Transverse colon (tissue), 4 donors: ENCODE measurements at regions not wholly inside any gene's neighbourhood (a gene's known extent, or its start where the extent isn't known, plus 50 kb on each side); places are given as distances from the start of the nearest gene placed in this dataset.

Source experiments
- DNase-seq: peaks from one replicate; pipeline ENCODE4 v3.0.0-alpha.2; 2019
- H3K27ac ChIP-seq, 4 donors: fragments of 200-600 bp; sonication (generic); 2 replicates each; pipeline ENCODE4 v1.5.1; 2016 to 2018; ENCODE audit warnings: inconsistent platforms in 4 of 4
- H3K27me3 ChIP-seq: fragments of 200-600 bp; sonication (generic); 2 replicates; pipeline ENCODE4 v1.5.1; 2017; ENCODE audit warnings: inconsistent platforms
- H3K36me3 ChIP-seq, 4 donors: fragments of 200-600 bp; sonication (generic); 2 replicates each; pipeline ENCODE4 v1.5.1; 2017 to 2019; ENCODE audit warnings: inconsistent platforms in 4 of 4
- H3K4me1 ChIP-seq, 4 donors: fragments of 200-600 bp; sonication (generic); 2 replicates each; pipeline ENCODE4 v1.5.1; 2017 to 2020; ENCODE audit warnings: inconsistent platforms in 4 of 4
- H3K4me3 ChIP-seq, 4 donors: fragments of 200-600 bp; sonication (generic); 1 replicate in 1 of 4; 2 replicates in 3 of 4; pipeline versions ENCODE4 v1.5.1 to v1.6.1; 2017 to 2019; ENCODE audit warnings: inconsistent platforms in 4 of 4
- H3K9me3 ChIP-seq, 2 donors: fragments of 200-600 bp; sonication (generic); 2 replicates each; pipeline ENCODE4 v1.5.1; 2017 to 2019; ENCODE audit warnings: inconsistent platforms in 2 of 2
- CTCF ChIP-seq, 5 experiments: fragments of 200-600 bp in 3 of 5; fragments of 450-650 bp in 2 of 5; sonication (generic) in 3 of 5; IDR thresholded peaks; 1 replicate in 2 of 5; 2 replicates in 3 of 5; pipeline ENCODE4 v1.5.1; 2016 to 2017; ENCODE audit warnings: antibody characterized with exemption in 5 of 5, inconsistent platforms in 3 of 5, mild to moderate bottlenecking in 2 of 5, moderate library complexity in 1 of 5
- EP300 ChIP-seq: sonication (generic); formaldehyde crosslinking; IDR thresholded peaks from one replicate; pipeline ENCODE4 v1.6.1; 2017; ENCODE audit warnings: antibody characterized with exemption, low read depth
- POLR2A ChIP-seq: fragments of 450-650 bp; IDR thresholded peaks from one replicate; pipeline ENCODE4 v1.6.1; 2016; ENCODE audit warnings: antibody characterized with exemption, mild to moderate bottlenecking, moderate library complexity
- POLR2AphosphoS5 ChIP-seq, 3 donors: sonication (generic); formaldehyde crosslinking; IDR thresholded peaks; one replicate each; pipeline ENCODE4 v1.6.1; 2016; ENCODE audit warnings: antibody characterized with exemption in 3 of 3
- WGBS, 2 donors: methylation state at CpG; one replicate each; pipeline ENCODE4 v1.1.5; 2018; ENCODE audit warnings: low coverage in 1 of 2; 5-methylcytosine and 5-hydroxymethylcytosine counted together
- in situ Hi-C, 4 donors: fragments of 200-750 bp; cut with MboI; loops; one replicate each; pipeline versions ENCODE4 v1.15.0 to v1.15.1; 2017; ENCODE audit warnings: low sequenced_read_pairs in 3 of 4, low pct_ligation_motif_present in 1 of 4, low pct_unique_long_range_greater_than_20kb in 1 of 4
- intact Hi-C: fragments of 100-400 bp; cut with DNase I; formaldehyde crosslinking; loops from one replicate; pipeline ENCODE4 v1.15.1; 2023; ENCODE audit warnings: low total_unique reads

GRCh38 chr3:163422671-163423070 lies 1655.6 kb downstream of the SI start:
- in situ Hi-C loops: no loop called here
- no peak for TF ChIP-seq EP300
- TF ChIP-seq POLR2A: no peak
- no peak for TF ChIP-seq POLR2AphosphoS5 (IDR thresholded peaks at IDR 0.05)
- no peak for TF ChIP-seq CTCF (IDR thresholded peaks at IDR 0.05)
- Histone ChIP-seq H3K4me3 (no peak overlapping the region), H3K9me3 (no peaks in the 10 kb centered on the region), H3K27me3 (no peaks in the 10 kb centered on the region), H3K27ac (no peak overlapping the region), H3K4me1 (no peaks in the 10 kb centered on the region), H3K36me3 (no peaks in the 10 kb centered on the region)
- intact Hi-C loops: no loop called here
- WGBS, 2 donors: 88% methylated on average over 3 of the region's 3 CpGs; no CpG with 5 or more reads in 1 of the 2 donors
- DNase-seq: no peak

DNA sequence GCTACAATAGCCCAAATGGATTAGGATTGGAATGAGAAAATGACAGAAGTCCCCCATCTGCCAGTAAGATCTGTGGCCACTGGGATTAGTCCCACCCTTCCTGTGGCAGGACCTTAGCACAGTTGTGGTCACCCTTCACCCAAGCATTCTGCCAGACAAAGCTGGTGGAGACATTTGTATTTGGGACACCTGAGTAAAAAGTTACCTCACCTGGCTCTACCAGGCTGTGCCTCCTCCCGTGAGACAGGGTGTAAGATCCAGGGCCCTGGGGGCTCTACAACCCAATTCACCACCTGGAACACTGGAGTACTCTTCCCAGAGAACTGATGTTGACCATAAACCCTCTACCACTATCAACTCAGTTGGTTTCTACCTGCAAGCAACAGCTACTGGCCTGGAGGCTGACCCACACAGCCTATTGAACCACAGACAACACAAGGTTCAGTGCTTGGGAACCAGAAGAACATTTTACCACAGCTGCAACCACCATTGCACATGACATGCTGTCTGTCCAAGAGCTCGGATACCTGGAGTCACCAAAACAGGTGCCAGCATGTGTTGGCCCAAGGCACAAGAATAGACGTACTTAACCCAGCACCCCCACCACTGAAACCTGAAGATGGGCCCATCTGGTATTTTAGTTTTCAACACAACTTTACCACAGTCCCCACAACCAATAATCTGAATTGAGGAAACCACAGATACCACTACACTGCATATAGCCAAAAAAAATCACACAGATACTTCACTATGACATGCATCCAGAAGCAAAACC lies 1686.7 kb downstream of the SI start:
- intact Hi-C loops: no loop called here
- WGBS, 2 donors: 87% methylated on average over 3 of the region's 3 CpGs; no CpG with 5 or more reads in 1 of the 2 donors
- in situ Hi-C loops: no loop called here
- Histone ChIP-seq H3K27ac (no peak overlapping the region), H3K27me3 (no peaks in the 10 kb centered on the region), H3K4me1 (no peaks in the 10 kb centered on the region), H3K36me3 (no peaks in the 10 kb centered on the region), H3K9me3 (no peaks in the 10 kb centered on the region), H3K4me3 (no peak overlapping the region)
- DNase-seq: no peak
- TF ChIP-seq CTCF (IDR thresholded peaks at IDR 0.05): no peak
- no peak for TF ChIP-seq POLR2A

DNA sequence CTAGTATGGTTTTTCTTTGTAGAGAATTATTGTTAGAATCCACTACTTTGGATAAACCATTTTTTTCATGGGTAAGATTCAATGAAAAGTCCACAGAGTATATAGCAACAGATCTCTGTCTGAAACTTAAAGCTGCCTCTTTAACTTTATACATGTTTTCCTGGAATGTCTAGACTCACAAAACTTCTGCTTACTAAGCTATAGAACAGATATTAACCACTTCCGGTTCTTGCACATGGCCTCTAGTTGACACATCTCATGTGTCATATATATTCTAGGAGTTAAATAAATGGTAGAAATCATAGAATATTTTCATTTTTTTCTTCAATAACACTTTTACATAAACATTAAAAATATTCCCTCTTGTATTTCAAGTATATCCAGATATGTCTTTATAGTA lies 1693.9 kb downstream of the SI start:
- TF ChIP-seq POLR2A (no peak), EP300 (no peak), POLR2AphosphoS5 (IDR thresholded peaks at IDR 0.05) (no peak), CTCF (IDR thresholded peaks at IDR 0.05) (no peak)
- H3K27me3 ChIP-seq: no peaks in the 10 kb centered on the region
- intact Hi-C loops: no loop called here
- no peak for DNase-seq
- no peak overlapping the region for H3K4me3 ChIP-seq
- no peaks in the 10 kb centered on the region for H3K9me3 ChIP-seq
- WGBS, 2 donors: 60 to 80% methylated on average over 1 of the region's 1 CpG
- H3K4me1 ChIP-seq: no peaks in the 10 kb centered on the region
- no peaks in the 10 kb centered on the region for H3K36me3 ChIP-seq
- no peak overlapping the region for H3K27ac ChIP-seq
- in situ Hi-C loops: no loop called here

DNA sequence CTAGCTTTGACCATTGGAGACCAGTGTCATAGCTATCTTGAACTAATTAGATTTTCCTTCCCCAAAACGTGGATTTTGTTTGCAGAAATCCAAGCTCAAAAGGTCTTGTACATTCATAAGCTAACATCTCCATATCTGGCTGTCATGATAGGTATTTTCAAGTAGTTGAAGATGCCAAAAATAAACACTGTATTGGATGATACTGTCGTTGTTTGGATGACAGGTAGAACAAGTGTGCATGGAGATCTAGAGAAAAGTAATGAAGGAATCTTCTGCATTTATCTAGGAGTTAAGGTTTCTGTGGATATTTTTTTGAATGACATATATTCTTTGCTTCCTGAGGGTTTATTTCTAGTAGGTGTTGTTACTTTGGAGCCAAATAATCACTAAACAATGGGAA lies 1696.1 kb downstream of the SI start:
- no peaks in the 10 kb centered on the region for H3K27me3 ChIP-seq
- H3K9me3 ChIP-seq: no peaks in the 10 kb centered on the region
- WGBS, 2 donors: 18 to 34% methylated on average over 2 of the region's 2 CpGs
- no peak overlapping the region for H3K27ac ChIP-seq
- no peak overlapping the region for H3K4me3 ChIP-seq
- TF ChIP-seq POLR2A: no peak
- intact Hi-C loops: no loop called here
- H3K36me3 ChIP-seq: no peaks in the 10 kb centered on the region
- H3K4me1 ChIP-seq: no peaks in the 10 kb centered on the region
- DNase-seq: no peak
- in situ Hi-C loops: no loop called here

DNA sequence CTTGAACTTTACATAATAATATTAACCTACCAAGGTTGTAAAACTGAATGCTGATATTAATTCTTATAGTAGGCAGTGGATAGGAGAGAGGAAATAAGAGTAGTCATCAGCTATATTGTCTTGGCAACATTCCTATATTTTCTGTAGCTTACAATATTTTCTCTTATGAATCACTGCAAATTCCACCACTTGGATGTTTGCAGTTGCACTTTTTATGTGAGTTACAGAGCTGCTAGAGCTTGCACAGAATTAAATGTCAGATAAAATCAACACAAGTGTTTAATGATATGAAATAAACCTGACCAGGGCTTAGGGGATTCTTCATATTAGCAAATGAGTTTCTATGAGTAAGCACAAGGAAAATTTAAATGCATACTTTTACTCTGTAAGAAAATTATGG lies 1710.1 kb downstream of the SI start:
- in situ Hi-C loops: no loop called here
- TF ChIP-seq POLR2A (no peak), EP300 (no peak), POLR2AphosphoS5 (IDR thresholded peaks at IDR 0.05) (no peak), CTCF (IDR thresholded peaks at IDR 0.05) (no peak)
- Histone ChIP-seq H3K27me3 (no peaks in the 10 kb centered on the region), H3K4me1 (no peaks in the 10 kb centered on the region), H3K36me3 (no peaks in the 10 kb centered on the region), H3K4me3 (no peak overlapping the region), H3K27ac (no peak overlapping the region), H3K9me3 (no peaks in the 10 kb centered on the region)
- DNase-seq: no peak
- intact Hi-C loops: no loop called here
